DOHH2 (cell line): ENCODE measurements at regions not wholly inside any gene's neighbourhood (a gene's known extent, or its start where the extent isn't known, plus 50 kb on each side); places are given as distances from the start of the nearest gene placed in this dataset.

ENCODE experiments used
- CTCF ChIP-seq: fragments of 200-600 bp; sonication (generic); IDR thresholded peaks from one replicate; pipeline ENCODE4 v1.5.1; 2014; ENCODE audit warnings: antibody characterized with exemption, mild to moderate bottlenecking, low read depth, low read length; ENCODE audit not compliant: poor library complexity, severe bottlenecking
- EZH2phosphoT487 ChIP-seq: fragments of 200-600 bp; sonication (generic); IDR thresholded peaks from 2 replicates; pipeline ENCODE4 v1.6.1; 2017; ENCODE audit warnings: borderline replicate concordance, mild to moderate bottlenecking, antibody characterized with exemption, low read length, moderate library complexity, mixed read lengths

- TF ChIP-seq CTCF (no peak), EZH2phosphoT487 (no peak)
Observed at GRCh38 chr17:70968302-70968701, 799.0 kb downstream of the KCNJ2 start.
